ENCODE measurements at regions not wholly inside any gene's neighbourhood (a gene's known extent, or its start where the extent isn't known, plus 50 kb on each side); places are given as distances from the start of the nearest gene placed in this dataset.
"Not testable (repeated sequence)": the region's sequence is repeated elsewhere in the genome, so short reads cannot be mapped to it uniquely, and the experiment has no call there.

DNA sequence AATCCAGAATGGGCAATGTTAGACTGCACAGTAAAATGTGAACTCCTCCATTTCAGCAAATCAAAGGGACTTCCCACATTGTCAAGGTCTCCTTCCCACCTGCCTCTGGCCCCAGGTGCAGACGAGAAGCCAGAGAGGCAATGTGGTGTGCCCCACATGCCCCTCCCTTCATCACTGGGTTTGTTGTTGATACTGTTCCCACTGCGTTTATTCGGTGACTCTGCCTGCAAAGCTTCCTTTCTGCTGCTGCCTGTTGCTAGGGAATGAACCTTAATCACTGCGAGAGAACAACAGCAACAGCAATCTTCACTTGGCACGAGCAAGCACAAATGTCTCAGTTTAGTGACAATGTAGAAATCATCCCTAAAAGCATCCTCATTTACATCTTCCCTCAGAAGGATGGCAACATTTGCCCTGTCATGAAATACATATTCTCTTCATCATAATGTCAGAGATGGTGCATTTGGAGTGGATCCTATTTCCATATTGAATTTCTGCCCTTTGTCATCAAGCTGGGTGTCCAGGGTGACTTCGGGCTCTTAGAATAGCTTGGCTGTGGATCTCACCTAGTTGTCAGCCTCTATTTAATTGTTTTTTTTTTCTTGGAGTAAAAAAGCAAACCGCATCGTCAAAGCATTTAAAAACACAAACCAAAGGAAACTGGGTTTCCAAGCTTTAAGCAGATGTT is 322.2 kb downstream of the BCL2L11 start:
- TF ChIP-seq CTCF (conservative IDR thresholded peaks at IDR 0.05); ZFX (IDR thresholded peaks at IDR 0.05): not testable (repeated sequence)
